SK-N-SH treated with all-trans-retinoic acid at 6 μM for 48 hours (cell line): ENCODE measurements at regions not wholly inside any gene's neighbourhood (a gene's known extent, or its start where the extent isn't known, plus 50 kb on each side); places are given as distances from the start of the nearest gene placed in this dataset.

Experiments
- ARNTL ChIP-seq: fragments of 450-650 bp; formaldehyde crosslinking; IDR thresholded peaks from 2 replicates; pipeline ENCODE4 v1.5.0; 2020; ENCODE audit warnings: low read depth, mild to moderate bottlenecking, moderate library complexity, borderline replicate concordance
- GLIS3 ChIP-seq: fragments of 250-450 bp; sonication (Bioruptor Pico); IDR thresholded peaks from 2 replicates; pipeline ENCODE4 v1.5.0; 2020; ENCODE audit warnings: mild to moderate bottlenecking, moderate library complexity
- RARB ChIP-seq: fragments of 250-450 bp; sonication (Bioruptor Pico); IDR thresholded peaks from 2 replicates; pipeline ENCODE4 v1.8.0; 2021; ENCODE audit warnings: mild to moderate bottlenecking, moderate library complexity
- SNAI2 ChIP-seq: fragments of 250-450 bp; sonication (Bioruptor Pico); IDR thresholded peaks from 2 replicates; pipeline ENCODE4 v1.5.0; 2020; ENCODE audit warnings: mild to moderate bottlenecking, moderate library complexity
- ZFP3 ChIP-seq: fragments of 250-450 bp; sonication (Bioruptor Pico); IDR thresholded peaks from 2 replicates; pipeline ENCODE4 v1.5.0; 2020; ENCODE audit warnings: mild to moderate bottlenecking, moderate library complexity
- ZFP30 ChIP-seq: fragments of 450-650 bp; formaldehyde crosslinking; IDR thresholded peaks from 2 replicates; pipeline ENCODE4 v1.5.0; 2022; ENCODE audit warnings: mild to moderate bottlenecking, moderate library complexity
- TF ChIP-seq, protein P1 (sequence below): fragments of 250-450 bp; sonication (Bioruptor Pico); IDR thresholded peaks from 2 replicates; pipeline ENCODE4 v1.8.0; 2021; ENCODE audit warnings: low read depth, mild to moderate bottlenecking, moderate library complexity, borderline replicate concordance
- TF ChIP-seq, protein P2 (sequence below): fragments of 250-450 bp; sonication (Bioruptor Pico); IDR thresholded peaks from 2 replicates; pipeline ENCODE4 v1.5.1; 2021; ENCODE audit warnings: mild to moderate bottlenecking, moderate library complexity
- TF ChIP-seq, protein P3 (sequence below): fragments of 250-450 bp; sonication (Bioruptor Pico); IDR thresholded peaks from 2 replicates; pipeline ENCODE4 v1.5.0; 2020; ENCODE audit warnings: mild to moderate bottlenecking, moderate library complexity

DNA sequence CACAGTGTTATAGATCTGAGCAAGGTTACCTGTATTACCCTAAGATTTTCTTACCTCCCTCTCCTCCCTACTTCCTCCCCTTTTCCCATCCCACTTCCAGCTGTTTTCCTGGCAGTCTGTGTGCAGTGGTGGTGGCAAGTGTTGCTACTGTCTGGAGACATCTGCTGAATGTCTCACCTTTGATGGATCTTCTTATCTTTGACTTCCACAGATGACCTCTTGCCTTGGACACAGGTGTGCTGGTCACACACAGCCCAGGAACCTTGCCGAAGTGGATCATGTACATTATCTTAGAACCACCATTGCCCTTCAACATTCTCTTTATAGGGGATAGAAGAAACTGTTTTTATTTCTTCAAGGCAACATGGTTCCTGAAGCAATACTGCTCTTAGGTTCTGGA, 245.1 kb downstream of the UTP18 start:
- TF ChIP-seq, protein P1, sequence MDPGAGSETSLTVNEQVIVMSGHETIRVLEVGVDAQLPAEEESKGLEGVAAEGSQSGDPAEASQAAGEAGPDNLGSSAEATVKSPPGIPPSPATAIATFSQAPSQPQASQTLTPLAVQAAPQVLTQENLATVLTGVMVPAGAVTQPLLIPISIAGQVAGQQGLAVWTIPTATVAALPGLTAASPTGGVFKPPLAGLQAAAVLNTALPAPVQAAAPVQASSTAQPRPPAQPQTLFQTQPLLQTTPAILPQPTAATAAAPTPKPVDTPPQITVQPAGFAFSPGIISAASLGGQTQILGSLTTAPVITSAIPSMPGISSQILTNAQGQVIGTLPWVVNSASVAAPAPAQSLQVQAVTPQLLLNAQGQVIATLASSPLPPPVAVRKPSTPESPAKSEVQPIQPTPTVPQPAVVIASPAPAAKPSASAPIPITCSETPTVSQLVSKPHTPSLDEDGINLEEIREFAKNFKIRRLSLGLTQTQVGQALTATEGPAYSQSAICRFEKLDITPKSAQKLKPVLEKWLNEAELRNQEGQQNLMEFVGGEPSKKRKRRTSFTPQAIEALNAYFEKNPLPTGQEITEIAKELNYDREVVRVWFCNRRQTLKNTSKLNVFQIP (CRISPR knock-in tag) = no peak
- TF ChIP-seq ARNTL (CRISPR knock-in tag) = no peak
- TF ChIP-seq SNAI2 (CRISPR knock-in tag) = no peak
- no peak for TF ChIP-seq ZFP30 (CRISPR knock-in tag)
- TF ChIP-seq ZFP3 (CRISPR knock-in tag) = no peak
- TF ChIP-seq, protein P2, sequence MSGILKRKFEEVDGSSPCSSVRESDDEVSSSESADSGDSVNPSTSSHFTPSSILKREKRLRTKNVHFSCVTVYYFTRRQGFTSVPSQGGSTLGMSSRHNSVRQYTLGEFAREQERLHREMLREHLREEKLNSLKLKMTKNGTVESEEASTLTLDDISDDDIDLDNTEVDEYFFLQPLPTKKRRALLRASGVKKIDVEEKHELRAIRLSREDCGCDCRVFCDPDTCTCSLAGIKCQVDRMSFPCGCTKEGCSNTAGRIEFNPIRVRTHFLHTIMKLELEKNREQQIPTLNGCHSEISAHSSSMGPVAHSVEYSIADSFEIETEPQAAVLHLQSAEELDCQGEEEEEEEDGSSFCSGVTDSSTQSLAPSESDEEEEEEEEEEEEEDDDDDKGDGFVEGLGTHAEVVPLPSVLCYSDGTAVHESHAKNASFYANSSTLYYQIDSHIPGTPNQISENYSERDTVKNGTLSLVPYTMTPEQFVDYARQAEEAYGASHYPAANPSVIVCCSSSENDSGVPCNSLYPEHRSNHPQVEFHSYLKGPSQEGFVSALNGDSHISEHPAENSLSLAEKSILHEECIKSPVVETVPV (CRISPR knock-in tag) = no peak
- no peak for TF ChIP-seq GLIS3 (CRISPR knock-in tag)
- TF ChIP-seq, protein P3, sequence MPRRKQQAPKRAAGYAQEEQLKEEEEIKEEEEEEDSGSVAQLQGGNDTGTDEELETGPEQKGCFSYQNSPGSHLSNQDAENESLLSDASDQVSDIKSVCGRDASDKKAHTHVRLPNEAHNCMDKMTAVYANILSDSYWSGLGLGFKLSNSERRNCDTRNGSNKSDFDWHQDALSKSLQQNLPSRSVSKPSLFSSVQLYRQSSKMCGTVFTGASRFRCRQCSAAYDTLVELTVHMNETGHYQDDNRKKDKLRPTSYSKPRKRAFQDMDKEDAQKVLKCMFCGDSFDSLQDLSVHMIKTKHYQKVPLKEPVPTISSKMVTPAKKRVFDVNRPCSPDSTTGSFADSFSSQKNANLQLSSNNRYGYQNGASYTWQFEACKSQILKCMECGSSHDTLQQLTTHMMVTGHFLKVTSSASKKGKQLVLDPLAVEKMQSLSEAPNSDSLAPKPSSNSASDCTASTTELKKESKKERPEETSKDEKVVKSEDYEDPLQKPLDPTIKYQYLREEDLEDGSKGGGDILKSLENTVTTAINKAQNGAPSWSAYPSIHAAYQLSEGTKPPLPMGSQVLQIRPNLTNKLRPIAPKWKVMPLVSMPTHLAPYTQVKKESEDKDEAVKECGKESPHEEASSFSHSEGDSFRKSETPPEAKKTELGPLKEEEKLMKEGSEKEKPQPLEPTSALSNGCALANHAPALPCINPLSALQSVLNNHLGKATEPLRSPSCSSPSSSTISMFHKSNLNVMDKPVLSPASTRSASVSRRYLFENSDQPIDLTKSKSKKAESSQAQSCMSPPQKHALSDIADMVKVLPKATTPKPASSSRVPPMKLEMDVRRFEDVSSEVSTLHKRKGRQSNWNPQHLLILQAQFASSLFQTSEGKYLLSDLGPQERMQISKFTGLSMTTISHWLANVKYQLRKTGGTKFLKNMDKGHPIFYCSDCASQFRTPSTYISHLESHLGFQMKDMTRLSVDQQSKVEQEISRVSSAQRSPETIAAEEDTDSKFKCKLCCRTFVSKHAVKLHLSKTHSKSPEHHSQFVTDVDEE (CRISPR knock-in tag) = no peak
- TF ChIP-seq RARB (CRISPR knock-in tag) = no peak
